CD14-positive monocyte (primary cell): ENCODE measurements at regions not wholly inside any gene's neighbourhood (a gene's known extent, or its start where the extent isn't known, plus 50 kb on each side); places are given as distances from the start of the nearest gene placed in this dataset.

Source experiments
- DNase-seq, 3 donors: peaks; one replicate each; pipeline ENCODE4 v3.0.0-alpha.2; 2011 to 2022
- H2AFZ ChIP-seq: 2 replicates; pipeline ENCODE4 v1.6.0; 2012; ENCODE audit warnings: mild to moderate bottlenecking, low read depth, low read length, inconsistent platforms; ENCODE audit not compliant: insufficient read depth, poor library complexity, severe bottlenecking
- H3K27ac ChIP-seq, 2 donors: 1 replicate in 1 of 2; 2 replicates in 1 of 2; pipeline ENCODE4 v1.5.1; 2012 to 2013; ENCODE audit warnings: low read length in 2 of 2, control low read depth in 1 of 2, inconsistent platforms in 1 of 2, low read depth in 1 of 2, mild to moderate bottlenecking in 1 of 2
- H3K27me3 ChIP-seq, 2 donors: one replicate each; pipeline versions ENCODE4 v1.6.0 to v1.6.1; 2011 to 2013; ENCODE audit warnings: low read length in 2 of 2; ENCODE audit not compliant: control insufficient read depth in 2 of 2, insufficient read depth in 2 of 2
- H3K36me3 ChIP-seq, 2 donors: replicated peaks in 1 of 2; 1 replicate in 1 of 2; 2 replicates in 1 of 2; pipeline versions ENCODE4 v1.5.1 to v1.6.1; 2012 to 2013; ENCODE audit warnings: low read length in 2 of 2, control low read depth in 1 of 2, inconsistent platforms in 1 of 2, mild to moderate bottlenecking in 1 of 2; ENCODE audit not compliant: insufficient read depth in 2 of 2, control insufficient read depth in 1 of 2
- H3K4me1 ChIP-seq, 2 donors: 1 replicate in 1 of 2; 2 replicates in 1 of 2; pipeline versions ENCODE4 v1.5.1 to v1.6.1; 2012 to 2013; ENCODE audit warnings: low read length in 2 of 2, control low read depth in 1 of 2, inconsistent platforms in 1 of 2, mild to moderate bottlenecking in 1 of 2, moderate library complexity in 1 of 2; ENCODE audit not compliant: insufficient read depth in 2 of 2, control insufficient read depth in 1 of 2
- H3K4me2 ChIP-seq: replicated peaks from 2 replicates; pipeline ENCODE3; 2012; ENCODE audit warnings: low read length, moderate library complexity, mild to moderate bottlenecking; ENCODE audit not compliant: poor library complexity, severe bottlenecking; ENCODE audit errors: extremely low read depth
- H3K4me3 ChIP-seq, 3 experiments: fragments of 200-600 bp in 1 of 3; sonication (generic) in 1 of 3; replicated peaks in 1 of 3; 1 replicate in 2 of 3; 2 replicates in 1 of 3; pipeline ENCODE4 v1.5.1; 2011 to 2013; ENCODE audit warnings: low read length in 3 of 3, mild to moderate bottlenecking in 3 of 3, control low read depth in 2 of 3, low read depth in 2 of 3, inconsistent platforms in 1 of 3, moderate library complexity in 1 of 3
- H3K79me2 ChIP-seq: 2 replicates; pipeline ENCODE4 v1.6.0; 2012; ENCODE audit warnings: mild to moderate bottlenecking, control low read depth, inconsistent platforms, low read length, moderate library complexity; ENCODE audit not compliant: insufficient read depth
- H3K9ac ChIP-seq: 2 replicates; pipeline ENCODE4 v1.6.0; 2017; ENCODE audit warnings: low read length, mild to moderate bottlenecking; ENCODE audit not compliant: insufficient read depth, poor library complexity, severe bottlenecking
- H3K9me3 ChIP-seq, 2 donors: replicated peaks in 1 of 2; 1 replicate in 1 of 2; 2 replicates in 1 of 2; pipeline versions ENCODE4 v1.5.1 to v1.6.1; 2012 to 2013; ENCODE audit warnings: low read length in 2 of 2, control low read depth in 1 of 2; ENCODE audit not compliant: control insufficient read depth in 1 of 2, insufficient read depth in 1 of 2
- H4K20me1 ChIP-seq: 2 replicates; pipeline ENCODE4 v1.6.0; 2012; ENCODE audit warnings: mild to moderate bottlenecking, low read length, control low read depth, moderate library complexity; ENCODE audit not compliant: insufficient read depth
- H3K27ac Mint-ChIP-seq, 7 donors: one replicate each; pipeline ENCODE4 v1.8.0; 2020; ENCODE audit warnings: mild to moderate bottlenecking in 7 of 7, mixed read lengths in 7 of 7, moderate library complexity in 6 of 7, inconsistent platforms in 2 of 7
- H3K27me3 Mint-ChIP-seq, 3 donors: one replicate each; pipeline ENCODE4 v1.8.0; 2021 to 2022; ENCODE audit warnings: low read depth in 3 of 3, mild to moderate bottlenecking in 3 of 3, mixed read lengths in 3 of 3, moderate library complexity in 3 of 3, inconsistent platforms in 1 of 3
- H3K36me3 Mint-ChIP-seq, 2 donors: one replicate each; pipeline ENCODE4 v1.8.0; 2020; ENCODE audit warnings: mixed read lengths in 2 of 2, inconsistent platforms in 1 of 2, mild to moderate bottlenecking in 1 of 2
- H3K4me1 Mint-ChIP-seq: one replicate; pipeline ENCODE4 v1.8.0; 2020; ENCODE audit warnings: mild to moderate bottlenecking, mixed read lengths
- H3K4me3 Mint-ChIP-seq, 2 donors: one replicate each; pipeline ENCODE4 v1.8.0; 2020; ENCODE audit warnings: mild to moderate bottlenecking in 2 of 2, mixed read lengths in 2 of 2, moderate library complexity in 1 of 2
- H3K9me3 Mint-ChIP-seq, 7 donors: one replicate each; pipeline ENCODE4 v1.8.0; 2020 to 2022; ENCODE audit warnings: mixed read lengths in 7 of 7, mild to moderate bottlenecking in 6 of 7, moderate library complexity in 6 of 7, inconsistent platforms in 2 of 7
- CTCF ChIP-seq: fragments of 200-600 bp; IDR thresholded peaks from one replicate; pipeline ENCODE4 v1.8.0; 2022; ENCODE audit warnings: antibody characterized with exemption, mild to moderate bottlenecking
- WGBS: methylation state at CpG from one replicate; pipeline ENCODE4 v1.1.5; 2013; ENCODE audit warnings: missing lambda C conversion rate; ENCODE audit not compliant: insufficient coverage; 5-methylcytosine and 5-hydroxymethylcytosine counted together
- intact Hi-C, 2 donors: fragments of 100-400 bp; cut with micrococcal nuclease; formaldehyde crosslinking; loops; one replicate each; pipeline versions ENCODE4 v1.15.0 to v1.15.1; 2023

- Histone ChIP-seq H3K4me1 (peaks cover 22 to 24% of the 10 kb centered on the region in 2 donors), H3K27me3 (no peaks in the 10 kb centered on the region), H2AFZ (no peak overlapping the region), H3K4me3 (no peak overlapping the region), H3K9ac (no peak overlapping the region), H3K9me3 (no peaks in the 10 kb centered on the region), H3K36me3 (no peaks in the 10 kb centered on the region), H3K27ac (no peak overlapping the region), H4K20me1 (no peaks in the 10 kb centered on the region), H3K79me2 (no peaks in the 10 kb centered on the region), H3K4me2 (no peak overlapping the region)
- WGBS, result 78% methylated on average over 4 of the region's 5 CpGs
- Mint-ChIP-seq H3K4me1 (peaks cover 25% of the 10 kb centered on the region), H3K27me3 (peaks cover 0 to 5% (median 2%) of the 10 kb centered on the region in 3 donors), H3K9me3 (no peaks in the 10 kb centered on the region), H3K36me3 (no peaks in the 10 kb centered on the region), H3K27ac (peak overlapping the region in 1 of 7 donors; percentile 58), H3K4me3 (no peak overlapping the region)
- intact Hi-C loops, result loop anchor here (5.0 kb wide), 1 partner anchor 411 kb away; no protein-coding TSS in a partner anchor
- no peak for TF ChIP-seq CTCF
- no peak for DNase-seq
Observed at GRCh38 chr20:1761116-1761515, 103.5 kb upstream of the SIRPG start.

- Mint-ChIP-seq H3K27me3 (peaks cover 0 to 6% (median 3%) of the 10 kb centered on the region in 3 donors), H3K4me3 (no peak overlapping the region), H3K36me3 (no peaks in the 10 kb centered on the region), H3K9me3 (no peaks in the 10 kb centered on the region), H3K4me1 (peaks cover 22% of the 10 kb centered on the region), H3K27ac (no peak overlapping the region)
- no peak for DNase-seq
- TF ChIP-seq CTCF, result no peak
- Histone ChIP-seq H3K27me3 (no peaks in the 10 kb centered on the region), H3K4me2 (no peak overlapping the region), H3K4me3 (no peak overlapping the region), H3K9me3 (no peaks in the 10 kb centered on the region), H3K4me1 (peaks cover 22 to 24% of the 10 kb centered on the region in 2 donors), H3K36me3 (no peaks in the 10 kb centered on the region), H3K27ac (no peak overlapping the region), H4K20me1 (no peaks in the 10 kb centered on the region), H3K9ac (no peak overlapping the region), H2AFZ (no peak overlapping the region), H3K79me2 (no peaks in the 10 kb centered on the region)
- WGBS, result no CpG with 5 or more reads among the region's 2 CpGs
- intact Hi-C loops, result no loop called here
Observed at GRCh38 chr20:1758765-1759164, 101.2 kb upstream of the SIRPG start.
